H1 (cell line): ENCODE measurements at regions not wholly inside any gene's neighbourhood (a gene's known extent, or its start where the extent isn't known, plus 50 kb on each side); places are given as distances from the start of the nearest gene placed in this dataset.

Experiments
- CTCF ChIA-PET: fragments of 300-600 bp; sonication (Branson Sonifier 250); formaldehyde crosslinking; loops from one replicate; lab custom pipeline; 2021; ENCODE audit not compliant: partially characterized antibody; lab: Charles Lee
- POLR2A ChIA-PET: fragments of 300-600 bp; sonication (Branson Sonifier 250); formaldehyde crosslinking; loops from one replicate; lab custom pipeline; 2021; ENCODE audit warnings: inconsistent platforms; ENCODE audit not compliant: partially characterized antibody; lab: Charles Lee
- DNase-seq, 2 experiments: peaks; one replicate each; pipeline versions ENCODE4 v3.0.0 to v3.0.0-alpha.2; 2010 to 2022; ENCODE audit warnings: low spot score in 2 of 2, low read depth in 1 of 2, mixed read lengths in 1 of 2
- FAIRE-seq: peaks from 2 replicates; lab custom pipeline; 2011; peaks lifted over from hg19 to GRCh38; lab: Jason Lieb, UNC
- H2AFZ ChIP-seq: 2 replicates; pipeline ENCODE4 v1.8.1; 2012; ENCODE audit warnings: low read length, inconsistent platforms
- H2AK5ac ChIP-seq: 2 replicates; pipeline ENCODE4 v1.6.1; 2013; ENCODE audit warnings: low read depth, low read length
- H2BK120ac ChIP-seq: replicated peaks from 2 replicates; pipeline ENCODE3; 2013; ENCODE audit warnings: low read depth, low read length, inconsistent platforms
- H2BK12ac ChIP-seq: 2 replicates; pipeline ENCODE4 v1.6.1; 2013; ENCODE audit warnings: low read depth, low read length
- H2BK15ac ChIP-seq: 2 replicates; pipeline ENCODE4 v1.6.1; 2013; ENCODE audit warnings: low read length
- H2BK20ac ChIP-seq: 2 replicates; pipeline ENCODE4 v1.6.1; 2013; ENCODE audit warnings: low read length
- H2BK5ac ChIP-seq: 2 replicates; pipeline ENCODE4 v1.6.1; 2013; ENCODE audit warnings: low read depth, low read length
- H3K14ac ChIP-seq: 2 replicates; pipeline ENCODE4 v1.6.1; 2013; ENCODE audit warnings: inconsistent platforms; ENCODE audit not compliant: insufficient read length
- H3K18ac ChIP-seq: 2 replicates; pipeline ENCODE4 v1.6.1; 2013; ENCODE audit warnings: low read length; ENCODE audit errors: extremely low read depth
- H3K23ac ChIP-seq: 2 replicates; pipeline ENCODE4 v1.6.1; 2013; ENCODE audit warnings: inconsistent platforms; ENCODE audit not compliant: insufficient read length
- H3K23me2 ChIP-seq: 2 replicates; pipeline ENCODE4 v1.6.1; 2013; ENCODE audit warnings: low read depth, low read length
- H3K27ac ChIP-seq: 2 replicates; pipeline ENCODE4 v1.6.1; 2011; ENCODE audit warnings: low read depth, low read length, inconsistent platforms
- H3K27me3 ChIP-seq, 4 experiments: replicated peaks in 1 of 4; 1 replicate in 1 of 4; 2 replicates in 3 of 4; pipeline versions ENCODE4 v1.6.1 to v1.8.1; 2011 to 2013; ENCODE audit warnings: low read length in 3 of 4, mild to moderate bottlenecking in 3 of 4, inconsistent platforms in 2 of 4, mixed read lengths in 2 of 4, moderate library complexity in 1 of 4; ENCODE audit not compliant: control insufficient read depth in 3 of 4, insufficient read depth in 3 of 4; ENCODE audit errors: extremely low read depth in 1 of 4
- H3K36me3 ChIP-seq, 4 experiments: 2 replicates each; pipeline versions ENCODE4 v1.6.1 to v1.8.1; 2011 to 2013; ENCODE audit warnings: mild to moderate bottlenecking in 4 of 4, low read length in 3 of 4, moderate library complexity in 2 of 4, control low read depth in 1 of 4, inconsistent platforms in 1 of 4; ENCODE audit not compliant: insufficient read depth in 4 of 4, control insufficient read depth in 2 of 4
- H3K4ac ChIP-seq: replicated peaks from 2 replicates; pipeline ENCODE3; 2013; ENCODE audit warnings: low read length, low read depth, mixed read lengths, inconsistent platforms; ENCODE audit not compliant: insufficient read length
- H3K4me1 ChIP-seq, 4 experiments: replicated peaks in 1 of 4; 1 replicate in 1 of 4; 2 replicates in 3 of 4; pipeline versions ENCODE4 v1.6.1 to v1.8.1; 2011 to 2013; ENCODE audit warnings: low read length in 3 of 4, inconsistent platforms in 2 of 4, mixed read lengths in 1 of 4; ENCODE audit not compliant: insufficient read depth in 4 of 4, control insufficient read depth in 3 of 4
- H3K4me2 ChIP-seq, 2 experiments: 2 replicates each; pipeline versions ENCODE4 v1.6.1 to v1.8.1; 2011 to 2013; ENCODE audit warnings: low read depth in 2 of 2, low read length in 2 of 2, control low read depth in 1 of 2, inconsistent platforms in 1 of 2, mild to moderate bottlenecking in 1 of 2; ENCODE audit not compliant: insufficient read depth in 1 of 2
- H3K4me3 ChIP-seq, 4 experiments: fragments of 200-600, 300-600 bp in 1 of 4; sonication (generic), shearing (Covaris generic), sonication (Bioruptor Twin) in 1 of 4; 2 replicates each; pipeline versions ENCODE4 v1.5.1 to v1.8.1; 2011 to 2016; ENCODE audit warnings: low read length in 4 of 4, low read depth in 3 of 4, control low read depth in 2 of 4, inconsistent platforms in 2 of 4, mild to moderate bottlenecking in 2 of 4, mixed read lengths in 1 of 4, moderate library complexity in 1 of 4; ENCODE audit not compliant: insufficient read depth in 2 of 4; ENCODE audit errors: extremely low read depth in 1 of 4
- H3K56ac ChIP-seq: replicated peaks from 2 replicates; pipeline ENCODE3; 2013; ENCODE audit warnings: low read depth, mild to moderate bottlenecking, mixed read lengths, low read length, inconsistent platforms; ENCODE audit not compliant: insufficient read length
- H3K79me1 ChIP-seq: 2 replicates; pipeline ENCODE4 v1.6.1; 2013; ENCODE audit warnings: low read depth, low read length, control low read depth
- H3K79me2 ChIP-seq, 2 experiments: 2 replicates each; pipeline versions ENCODE4 v1.6.1 to v1.8.1; 2012 to 2013; ENCODE audit warnings: low read length in 2 of 2, mild to moderate bottlenecking in 2 of 2, inconsistent platforms in 1 of 2; ENCODE audit not compliant: insufficient read depth in 2 of 2, control insufficient read depth in 1 of 2
- H3K9ac ChIP-seq, 4 experiments: replicated peaks in 1 of 4; 1 replicate in 1 of 4; 2 replicates in 3 of 4; pipeline versions ENCODE4 v1.6.1 to v1.8.1; 2011 to 2013; ENCODE audit warnings: low read depth in 3 of 4, low read length in 3 of 4, control low read depth in 2 of 4, mild to moderate bottlenecking in 2 of 4, moderate library complexity in 2 of 4, inconsistent platforms in 1 of 4; ENCODE audit errors: extremely low read depth in 1 of 4
- H3K9me3 ChIP-seq, 2 experiments: 2 replicates each; pipeline versions ENCODE4 v1.6.1 to v1.8.1; 2012 to 2013; ENCODE audit warnings: mild to moderate bottlenecking in 2 of 2, moderate library complexity in 2 of 2, control low read depth in 1 of 2, inconsistent platforms in 1 of 2, low read depth in 1 of 2, low read length in 1 of 2, mixed read lengths in 1 of 2; ENCODE audit not compliant: insufficient read depth in 2 of 2
- H4K20me1 ChIP-seq, 2 experiments: replicated peaks in 1 of 2; 2 replicates each; pipeline versions ENCODE3 to v1.8.1; 2011 to 2013; ENCODE audit warnings: inconsistent platforms in 2 of 2, low read length in 2 of 2, mild to moderate bottlenecking in 1 of 2; ENCODE audit not compliant: insufficient read depth in 2 of 2, control insufficient read depth in 1 of 2
- H4K5ac ChIP-seq: 2 replicates; pipeline ENCODE4 v1.6.1; 2013; ENCODE audit warnings: low read length, low read depth, mixed read lengths, inconsistent platforms; ENCODE audit not compliant: insufficient read length
- H4K8ac ChIP-seq: 2 replicates; pipeline ENCODE4 v1.8.0; 2013; ENCODE audit warnings: mild to moderate bottlenecking, moderate library complexity, low read length, inconsistent platforms; ENCODE audit not compliant: insufficient read depth; ENCODE audit errors: extremely low read depth
- H4K91ac ChIP-seq: replicated peaks from 2 replicates; pipeline ENCODE3; 2013; ENCODE audit warnings: low read length, mixed read lengths, inconsistent platforms; ENCODE audit not compliant: insufficient read length
- EGR1 ChIP-seq: IDR thresholded peaks from 2 replicates; pipeline ENCODE4 v1.6.1; 2011; ENCODE audit warnings: low read depth, low read length, borderline replicate concordance
- GABPA ChIP-seq: IDR thresholded peaks from 2 replicates; pipeline ENCODE4 v1.6.1; 2011; ENCODE audit warnings: mild to moderate bottlenecking, low read length, moderate library complexity, borderline replicate concordance; ENCODE audit not compliant: insufficient read depth
- GTF2F1 ChIP-seq: IDR thresholded peaks from 2 replicates; pipeline ENCODE4 v1.6.1; 2012; ENCODE audit warnings: low read depth, low read length, improper control_type of control experiment, borderline replicate concordance
- JUN ChIP-seq: IDR thresholded peaks from 2 replicates; pipeline ENCODE4 v1.6.1; 2011; ENCODE audit warnings: low read depth, mild to moderate bottlenecking, improper control_type of control experiment, low read length
- KDM1A ChIP-seq: fragments of 200-600, 300-600 bp; sonication (generic); IDR thresholded peaks from 2 replicates; pipeline ENCODE4 v1.7.1; 2016; ENCODE audit warnings: mild to moderate bottlenecking, low read length, borderline replicate concordance
- KDM5A ChIP-seq: fragments of 200-600 bp; IDR thresholded peaks from 2 replicates; pipeline ENCODE4 v1.7.1; 2012; ENCODE audit warnings: mild to moderate bottlenecking, low read length, inconsistent platforms, mixed read lengths
- RAD21 ChIP-seq, 2 experiments: IDR thresholded peaks in 1 of 2; conservative IDR thresholded peaks in 1 of 2; 2 replicates each; pipeline ENCODE4 v1.6.1; 2011; ENCODE audit warnings: low read depth in 2 of 2, low read length in 2 of 2, improper control_type of control experiment in 1 of 2, inconsistent platforms in 1 of 2, mild to moderate bottlenecking in 1 of 2, moderate library complexity in 1 of 2
- SP2 ChIP-seq: IDR thresholded peaks from 2 replicates; pipeline ENCODE4 v1.6.1; 2012; ENCODE audit warnings: mild to moderate bottlenecking, low read length, inconsistent platforms
- SRF ChIP-seq: IDR thresholded peaks from 2 replicates; pipeline ENCODE4 v1.6.1; 2011; ENCODE audit warnings: mild to moderate bottlenecking, low read depth, low read length, moderate library complexity
- SUZ12 ChIP-seq: fragments of 200-600 bp; sonication (generic); IDR thresholded peaks from 2 replicates; pipeline ENCODE4 v1.6.1; 2012; ENCODE audit warnings: mild to moderate bottlenecking, inconsistent platforms, low read length, moderate library complexity, mixed read lengths
- TCF12 ChIP-seq: IDR thresholded peaks from 2 replicates; pipeline ENCODE4 v1.6.1; 2011; ENCODE audit warnings: low read depth, mild to moderate bottlenecking, low read length
- WGBS, 2 experiments: shearing (Covaris generic) in 1 of 2; methylation state at CpG; one replicate each; pipeline versions ENCODE4 v1.1.6 to v1.1.7; 2013 to 2015; ENCODE audit warnings: low lambda C conversion rate in 2 of 2, mixed read lengths in 2 of 2, inconsistent platforms in 1 of 2, low coverage in 1 of 2, missing lambda C conversion rate in 1 of 2; ENCODE audit not compliant: insufficient replicate concordance in 2 of 2, insufficient coverage in 1 of 2, insufficient read length in 1 of 2; ENCODE audit errors: extremely low coverage in 1 of 2, missing lambda C conversion rate in 1 of 2; 5-methylcytosine and 5-hydroxymethylcytosine counted together
- TF ChIP-seq, protein P1 (sequence below): IDR thresholded peaks from 2 replicates; pipeline ENCODE4 v1.6.1; 2012; ENCODE audit warnings: low read length, inconsistent platforms

- no peak overlapping the region for H3K14ac ChIP-seq
- H3K79me2 ChIP-seq, result no peaks in the 10 kb centered on the region
- no peak overlapping the region for H2BK120ac ChIP-seq
- H2BK12ac ChIP-seq, result no peak overlapping the region
- no peaks in the 10 kb centered on the region for H3K9me3 ChIP-seq
- no peaks in the 10 kb centered on the region for H3K27me3 ChIP-seq
- H2BK5ac ChIP-seq, result no peak overlapping the region
- no peak overlapping the region for H4K8ac ChIP-seq
- POLR2A ChIA-PET, result no interaction called here
- 81% methylated on average over 2 of the region's 2 CpGs; no CpG with 5 or more reads in 1 of the 2 experiments for WGBS, 2 experiments
- H3K4me3 ChIP-seq, result no peak overlapping the region
- no peak overlapping the region for H3K9ac ChIP-seq
- H3K18ac ChIP-seq, result no peak overlapping the region
- H2BK15ac ChIP-seq, result no peak overlapping the region
- H3K23me2 ChIP-seq, result no peaks in the 10 kb centered on the region
- no peak overlapping the region for H4K5ac ChIP-seq
- no peaks in the 10 kb centered on the region for H3K36me3 ChIP-seq
- H3K79me1 ChIP-seq, result no peaks in the 10 kb centered on the region
- H3K27ac ChIP-seq, result no peak overlapping the region
- H3K4me1 ChIP-seq, result no peaks in the 10 kb centered on the region
- H3K4ac ChIP-seq, result no peak overlapping the region
- no peak for FAIRE-seq
- H3K23ac ChIP-seq, result no peak overlapping the region
- no peak overlapping the region for H3K4me2 ChIP-seq
- H2AFZ ChIP-seq, result no peak overlapping the region
- DNase-seq, result no peak
- no peak overlapping the region for H2AK5ac ChIP-seq
- no peak overlapping the region for H3K56ac ChIP-seq
- TF ChIP-seq GTF2F1 (no peak), KDM5A (no peak), SRF (no peak), GABPA (no peak), JUN (no peak), SP2 (no peak), TCF12 (no peak), RAD21 (IDR thresholded peaks at IDR 0.05 in 1 of 2, conservative IDR thresholded peaks at IDR 0.05 in 1 of 2; ENCODE audit: low read depth in 2 of 2, low read length in 2 of 2) (no peak), EGR1 (no peak), KDM1A (no peak), SUZ12 (no peak)
- TF ChIP-seq, protein P1, sequence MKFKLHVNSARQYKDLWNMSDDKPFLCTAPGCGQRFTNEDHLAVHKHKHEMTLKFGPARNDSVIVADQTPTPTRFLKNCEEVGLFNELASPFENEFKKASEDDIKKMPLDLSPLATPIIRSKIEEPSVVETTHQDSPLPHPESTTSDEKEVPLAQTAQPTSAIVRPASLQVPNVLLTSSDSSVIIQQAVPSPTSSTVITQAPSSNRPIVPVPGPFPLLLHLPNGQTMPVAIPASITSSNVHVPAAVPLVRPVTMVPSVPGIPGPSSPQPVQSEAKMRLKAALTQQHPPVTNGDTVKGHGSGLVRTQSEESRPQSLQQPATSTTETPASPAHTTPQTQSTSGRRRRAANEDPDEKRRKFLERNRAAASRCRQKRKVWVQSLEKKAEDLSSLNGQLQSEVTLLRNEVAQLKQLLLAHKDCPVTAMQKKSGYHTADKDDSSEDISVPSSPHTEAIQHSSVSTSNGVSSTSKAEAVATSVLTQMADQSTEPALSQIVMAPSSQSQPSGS, result no peak
- no peaks in the 10 kb centered on the region for H4K20me1 ChIP-seq
- H4K91ac ChIP-seq, result no peak overlapping the region
- H2BK20ac ChIP-seq, result no peak overlapping the region
- CTCF ChIA-PET, result interaction anchor here (0.6 kb wide), 1 partner anchor 12 kb away, joined by 3 read pairs; no protein-coding TSS in a partner anchor
Measured at GRCh38 chr3:176554264-176554663, 643.0 kb downstream of the TBL1XR1 start.
